ENCODE measurements at regions not wholly inside any gene's neighbourhood (a gene's known extent, or its start where the extent isn't known, plus 50 kb on each side); places are given as distances from the start of the nearest gene placed in this dataset.

DNA sequence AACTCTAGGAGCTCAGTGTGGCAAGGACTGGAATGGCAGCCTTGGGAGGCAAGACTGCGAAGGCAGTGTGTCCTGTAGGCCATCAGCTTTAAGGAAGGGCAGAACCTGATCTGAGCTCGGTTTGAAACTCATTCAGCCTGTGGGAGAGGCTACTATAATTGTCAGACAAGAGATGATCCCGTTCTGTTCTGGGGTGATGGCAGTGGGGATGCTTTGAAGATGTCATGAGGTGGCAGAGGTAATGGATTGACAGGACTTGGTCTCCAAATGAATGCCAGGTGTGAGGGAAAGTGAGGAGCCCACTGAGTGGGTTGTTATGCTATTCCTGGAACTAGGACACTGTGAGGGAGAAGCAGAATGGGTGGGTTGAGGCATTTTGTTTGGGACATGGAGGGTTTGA, 144.9 kb downstream of the PJA1 start:
- CTCF ChIA-PET: no interaction called here
- RAD21 ChIA-PET (ENCODE audit: unreplicated experiment): no interaction called here
- WGBS (ENCODE audit: insufficient coverage, insufficient replicate concordance, low lambda C conversion rate, missing lambda C conversion rate): 24% methylated on average over 3 of the region's 3 CpGs
- no peak overlapping the region for H3K9ac ChIP-seq (ENCODE audit: control insufficient read depth, insufficient read depth, low read length)
- H3K27ac ChIP-seq (ENCODE audit: control insufficient read depth, insufficient read depth): no peak overlapping the region
- BruUV-seq (replicated peaks): no TSS peak
- POLR2A ChIA-PET: no interaction called here
- in situ Hi-C loops (cut with MboI) (no loop called here), intact Hi-C loops (cut with micrococcal nuclease; ENCODE audit: unreplicated experiment) (no loop called here)
- H3K9me3 ChIP-seq (replicated peaks; ENCODE audit: control insufficient read depth, insufficient read depth, low read length): no peaks in the 10 kb centered on the region
- no peak overlapping the region for H3K4me3 ChIP-seq
- TF ChIP-seq, protein P1, sequence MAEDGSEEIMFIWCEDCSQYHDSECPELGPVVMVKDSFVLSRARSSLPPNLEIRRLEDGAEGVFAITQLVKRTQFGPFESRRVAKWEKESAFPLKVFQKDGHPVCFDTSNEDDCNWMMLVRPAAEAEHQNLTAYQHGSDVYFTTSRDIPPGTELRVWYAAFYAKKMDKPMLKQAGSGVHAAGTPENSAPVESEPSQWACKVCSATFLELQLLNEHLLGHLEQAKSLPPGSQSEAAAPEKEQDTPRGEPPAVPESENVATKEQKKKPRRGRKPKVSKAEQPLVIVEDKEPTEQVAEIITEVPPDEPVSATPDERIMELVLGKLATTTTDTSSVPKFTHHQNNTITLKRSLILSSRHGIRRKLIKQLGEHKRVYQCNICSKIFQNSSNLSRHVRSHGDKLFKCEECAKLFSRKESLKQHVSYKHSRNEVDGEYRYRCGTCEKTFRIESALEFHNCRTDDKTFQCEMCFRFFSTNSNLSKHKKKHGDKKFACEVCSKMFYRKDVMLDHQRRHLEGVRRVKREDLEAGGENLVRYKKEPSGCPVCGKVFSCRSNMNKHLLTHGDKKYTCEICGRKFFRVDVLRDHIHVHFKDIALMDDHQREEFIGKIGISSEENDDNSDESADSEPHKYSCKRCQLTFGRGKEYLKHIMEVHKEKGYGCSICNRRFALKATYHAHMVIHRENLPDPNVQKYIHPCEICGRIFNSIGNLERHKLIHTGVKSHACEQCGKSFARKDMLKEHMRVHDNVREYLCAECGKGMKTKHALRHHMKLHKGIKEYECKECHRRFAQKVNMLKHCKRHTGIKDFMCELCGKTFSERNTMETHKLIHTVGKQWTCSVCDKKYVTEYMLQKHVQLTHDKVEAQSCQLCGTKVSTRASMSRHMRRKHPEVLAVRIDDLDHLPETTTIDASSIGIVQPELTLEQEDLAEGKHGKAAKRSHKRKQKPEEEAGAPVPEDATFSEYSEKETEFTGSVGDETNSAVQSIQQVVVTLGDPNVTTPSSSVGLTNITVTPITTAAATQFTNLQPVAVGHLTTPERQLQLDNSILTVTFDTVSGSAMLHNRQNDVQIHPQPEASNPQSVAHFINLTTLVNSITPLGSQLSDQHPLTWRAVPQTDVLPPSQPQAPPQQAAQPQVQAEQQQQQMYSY (CRISPR knock-in tag; IDR thresholded peaks at IDR 0.05): no peak
- SMC1A ChIA-PET (ENCODE audit: uncharacterized antibody, unreplicated experiment): no interaction called here
- no peaks in the 10 kb centered on the region for H3K79me2 ChIP-seq (ENCODE audit: control insufficient read depth, insufficient read depth, low read length)
- no peak for ATAC-seq
- H3K4me2 ChIP-seq (ENCODE audit: control insufficient read depth, insufficient read depth): no peak overlapping the region
- H4K20me1 ChIP-seq (ENCODE audit: control insufficient read depth, insufficient read depth): no peaks in the 10 kb centered on the region
- no peak for DNase-seq (ENCODE audit: low read depth, low spot score)
- no peak overlapping the region for H2AFZ ChIP-seq (ENCODE audit: control insufficient read depth, low read depth, low read length)
- no peaks in the 10 kb centered on the region for H3K27me3 ChIP-seq (replicated peaks in 1 of 2; ENCODE audit: control insufficient read depth in 2 of 2, insufficient read depth in 2 of 2, low read length in 1 of 2)
- no peaks in the 10 kb centered on the region; a peak in 1 of 4 replicates for H3K36me3 ChIP-seq (ENCODE audit: control insufficient read depth in 2 of 2, insufficient read depth in 2 of 2, low read length in 1 of 2)
- FAIRE-seq: no peak
- H3K4me1 ChIP-seq (ENCODE audit: control insufficient read depth, insufficient read depth, low read length): no peaks in the 10 kb centered on the region

- ChIA-PET CTCF (no interaction called here), RAD21 (ENCODE audit: unreplicated experiment) (no interaction called here), POLR2A (interaction anchor here (0.6 kb wide), 1 partner anchor 16 kb away, joined by 3 read pairs; no protein-coding TSS in a partner anchor), SMC1A (ENCODE audit: uncharacterized antibody, unreplicated experiment) (no interaction called here)
- BruUV-seq (replicated peaks): no TSS peak
- Histone ChIP-seq H2AFZ (ENCODE audit: control insufficient read depth, low read depth, low read length) (no peak overlapping the region), H3K9me3 (replicated peaks; ENCODE audit: control insufficient read depth, insufficient read depth, low read length) (no peaks in the 10 kb centered on the region), H3K4me2 (ENCODE audit: control insufficient read depth, insufficient read depth) (no peak overlapping the region), H3K79me2 (ENCODE audit: control insufficient read depth, insufficient read depth, low read length) (no peaks in the 10 kb centered on the region), H3K4me3 (no peak overlapping the region), H4K20me1 (ENCODE audit: control insufficient read depth, insufficient read depth) (no peaks in the 10 kb centered on the region), H3K4me1 (ENCODE audit: control insufficient read depth, insufficient read depth, low read length) (no peaks in the 10 kb centered on the region), H3K27ac (ENCODE audit: control insufficient read depth, insufficient read depth) (no peak overlapping the region), H3K9ac (ENCODE audit: control insufficient read depth, insufficient read depth, low read length) (no peak overlapping the region), H3K36me3 (ENCODE audit: control insufficient read depth in 2 of 2, insufficient read depth in 2 of 2, low read length in 1 of 2) (no peaks in the 10 kb centered on the region; a peak in 1 of 4 replicates), H3K27me3 (replicated peaks in 1 of 2; ENCODE audit: control insufficient read depth in 2 of 2, insufficient read depth in 2 of 2, low read length in 1 of 2) (no peaks in the 10 kb centered on the region)
- FAIRE-seq (no peak), DNase-seq (ENCODE audit: low read depth, low spot score) (no peak), ATAC-seq (no peak)
- intact Hi-C loops (cut with micrococcal nuclease; ENCODE audit: unreplicated experiment): no loop called here
- 0% methylated on average over 2 of the region's 2 CpGs for WGBS (ENCODE audit: insufficient coverage, insufficient replicate concordance, low lambda C conversion rate, missing lambda C conversion rate)
- in situ Hi-C loops (cut with MboI): no loop called here
- TF ChIP-seq RAD51 (IDR thresholded peaks at IDR 0.05) (no peak), RB1 (IDR thresholded peaks at IDR 0.05; ENCODE audit: borderline replicate concordance) (no peak), ZNF217 (IDR thresholded peaks at IDR 0.05) (no peak), ZNF207 (IDR thresholded peaks at IDR 0.05; ENCODE audit: borderline replicate concordance) (no peak), NR2F1 (conservative IDR thresholded peaks at IDR 0.05) (no peak), TCF12 (IDR thresholded peaks at IDR 0.05; ENCODE audit: low read depth, low read length) (no peak), ZZZ3 (IDR thresholded peaks at IDR 0.05; ENCODE audit: control insufficient read depth, insufficient read length, low read depth) (no peak), RCOR1 (conservative IDR thresholded peaks at IDR 0.05; ENCODE audit: low read depth, low read length) (no peak), NFYB (IDR thresholded peaks at IDR 0.05; ENCODE audit: insufficient read depth, low read depth, low read length) (no peak)
- TF ChIP-seq, protein P2, sequence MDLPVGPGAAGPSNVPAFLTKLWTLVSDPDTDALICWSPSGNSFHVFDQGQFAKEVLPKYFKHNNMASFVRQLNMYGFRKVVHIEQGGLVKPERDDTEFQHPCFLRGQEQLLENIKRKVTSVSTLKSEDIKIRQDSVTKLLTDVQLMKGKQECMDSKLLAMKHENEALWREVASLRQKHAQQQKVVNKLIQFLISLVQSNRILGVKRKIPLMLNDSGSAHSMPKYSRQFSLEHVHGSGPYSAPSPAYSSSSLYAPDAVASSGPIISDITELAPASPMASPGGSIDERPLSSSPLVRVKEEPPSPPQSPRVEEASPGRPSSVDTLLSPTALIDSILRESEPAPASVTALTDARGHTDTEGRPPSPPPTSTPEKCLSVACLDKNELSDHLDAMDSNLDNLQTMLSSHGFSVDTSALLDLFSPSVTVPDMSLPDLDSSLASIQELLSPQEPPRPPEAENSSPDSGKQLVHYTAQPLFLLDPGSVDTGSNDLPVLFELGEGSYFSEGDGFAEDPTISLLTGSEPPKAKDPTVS (IDR thresholded peaks at IDR 0.05; ENCODE audit: low read depth, low read length): no peak
- TF ChIP-seq, protein P3, sequence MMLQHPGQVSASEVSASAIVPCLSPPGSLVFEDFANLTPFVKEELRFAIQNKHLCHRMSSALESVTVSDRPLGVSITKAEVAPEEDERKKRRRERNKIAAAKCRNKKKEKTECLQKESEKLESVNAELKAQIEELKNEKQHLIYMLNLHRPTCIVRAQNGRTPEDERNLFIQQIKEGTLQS (IDR thresholded peaks at IDR 0.05; ENCODE audit: borderline replicate concordance, extremely low read depth, low read depth, low read length): no peak
These were observed 146.0 kb downstream of the PJA1 start for GRCh38 chrX:69019073-69019890.

Measured in GM12878 (cell line).